Suprapubic skin (tissue), 4 donors: ENCODE measurements at regions not wholly inside any gene's neighbourhood (a gene's known extent, or its start where the extent isn't known, plus 50 kb on each side); places are given as distances from the start of the nearest gene placed in this dataset.

ENCODE experiments used
- DNase-seq, 2 donors: peaks; one replicate each; pipeline ENCODE4 v3.0.0-alpha.2; 2019; ENCODE audit warnings: low spot score in 2 of 2
- H3K27ac ChIP-seq: fragments of 200-600 bp; sonication (generic); one replicate; pipeline ENCODE4 v1.5.1; 2019
- H3K27me3 ChIP-seq: fragments of 200-600 bp; sonication (generic); one replicate; pipeline ENCODE4 v1.5.1; 2019
- H3K36me3 ChIP-seq: fragments of 200-600 bp; sonication (generic); one replicate; pipeline ENCODE4 v1.5.1; 2019
- H3K4me1 ChIP-seq: fragments of 200-600 bp; sonication (generic); one replicate; pipeline ENCODE4 v1.5.1; 2019
- H3K4me3 ChIP-seq: fragments of 200-600 bp; sonication (generic); one replicate; pipeline ENCODE4 v1.5.1; 2019; ENCODE audit warnings: mild to moderate bottlenecking
- H3K9me3 ChIP-seq: fragments of 200-600 bp; sonication (generic); one replicate; pipeline ENCODE4 v1.5.1; 2019
- CTCF ChIP-seq, 2 donors: fragments of 200-600 bp in 1 of 2; fragments of 450-650 bp in 1 of 2; sonication (generic) in 1 of 2; IDR thresholded peaks; one replicate each; pipeline ENCODE4 v1.5.1; 2016 to 2019; ENCODE audit warnings: antibody characterized with exemption in 2 of 2, mild to moderate bottlenecking in 1 of 2, moderate library complexity in 1 of 2
- EP300 ChIP-seq: sonication (generic); formaldehyde crosslinking; IDR thresholded peaks from one replicate; pipeline ENCODE4 v1.6.1; 2017; ENCODE audit warnings: antibody characterized with exemption
- POLR2A ChIP-seq, 2 donors: fragments of 450-650 bp; IDR thresholded peaks; one replicate each; pipeline ENCODE4 v1.6.1; 2017; ENCODE audit warnings: antibody characterized with exemption in 2 of 2, mild to moderate bottlenecking in 2 of 2, moderate library complexity in 2 of 2
- POLR2AphosphoS5 ChIP-seq, 3 donors: sonication (generic); formaldehyde crosslinking; IDR thresholded peaks; one replicate each; pipeline ENCODE4 v1.6.1; 2017; ENCODE audit warnings: antibody characterized with exemption in 3 of 3
- WGBS: methylation state at CpG from one replicate; pipeline ENCODE4 v1.1.5; 2018; 5-methylcytosine and 5-hydroxymethylcytosine counted together

- Histone ChIP-seq H3K9me3 (no peaks in the 10 kb centered on the region), H3K36me3 (no peaks in the 10 kb centered on the region), H3K4me3 (no peak overlapping the region), H3K27ac (no peak overlapping the region), H3K27me3 (no peaks in the 10 kb centered on the region), H3K4me1 (no peaks in the 10 kb centered on the region)
- DNase-seq = no peak
- 94% methylated on average over 8 of the region's 8 CpGs for whole genome bisulfite sequencing
- TF ChIP-seq POLR2AphosphoS5 (IDR thresholded peaks at IDR 0.05) (no peak), CTCF (IDR thresholded peaks at IDR 0.05) (no peak)
Measured at GRCh38 chr5:84642324-84642723, 257.6 kb upstream of the EDIL3 start.

GRCh38 chr5:84637662-84638375 is 253.1 kb upstream of the EDIL3 start:
- H3K27me3 ChIP-seq = no peaks in the 10 kb centered on the region
- WGBS = 80% methylated on average over 1 of the region's 1 CpG
- H3K4me1 ChIP-seq = no peaks in the 10 kb centered on the region
- DNase-seq = no peak
- no peak overlapping the region for H3K4me3 ChIP-seq
- no peaks in the 10 kb centered on the region for H3K9me3 ChIP-seq
- no peaks in the 10 kb centered on the region for H3K36me3 ChIP-seq
- no peak overlapping the region for H3K27ac ChIP-seq
- TF ChIP-seq POLR2A (IDR thresholded peaks at IDR 0.05) = no peak
- TF ChIP-seq CTCF (IDR thresholded peaks at IDR 0.05) = no peak
- TF ChIP-seq POLR2AphosphoS5 (IDR thresholded peaks at IDR 0.05) = no peak
- no peak for TF ChIP-seq EP300

GRCh38 chr5:84635235-84636055 is 250.8 kb upstream of the EDIL3 start:
- no peaks in the 10 kb centered on the region for H3K36me3 ChIP-seq
- H3K9me3 ChIP-seq = no peaks in the 10 kb centered on the region
- H3K4me1 ChIP-seq = no peaks in the 10 kb centered on the region
- H3K27me3 ChIP-seq = no peaks in the 10 kb centered on the region
- peak in 1 of 2 donors; percentile 50 for DNase-seq
- WGBS = 98% methylated on average over 10 of the region's 22 CpGs
- H3K4me3 ChIP-seq = no peak overlapping the region
- H3K27ac ChIP-seq = no peak overlapping the region
- TF ChIP-seq EP300 (no peak), CTCF (IDR thresholded peaks at IDR 0.05) (no peak), POLR2AphosphoS5 (IDR thresholded peaks at IDR 0.05) (no peak), POLR2A (IDR thresholded peaks at IDR 0.05) (no peak)

GRCh38 chr5:84634256-84634655 is 249.6 kb upstream of the EDIL3 start:
- WGBS = 74% methylated on average over 10 of the region's 11 CpGs
- H3K36me3 ChIP-seq = no peaks in the 10 kb centered on the region
- no peaks in the 10 kb centered on the region for H3K27me3 ChIP-seq
- TF ChIP-seq POLR2A (IDR thresholded peaks at IDR 0.05) (no peak), POLR2AphosphoS5 (IDR thresholded peaks at IDR 0.05) (no peak), CTCF (IDR thresholded peaks at IDR 0.05) (no peak), EP300 (no peak)
- no peak overlapping the region for H3K4me3 ChIP-seq
- no peak overlapping the region for H3K27ac ChIP-seq
- no peaks in the 10 kb centered on the region for H3K4me1 ChIP-seq
- DNase-seq = no peak
- no peaks in the 10 kb centered on the region for H3K9me3 ChIP-seq

GRCh38 chr5:84632418-84632817 is 247.7 kb upstream of the EDIL3 start:
- H3K36me3 ChIP-seq = no peaks in the 10 kb centered on the region
- WGBS = 91% methylated on average over 3 of the region's 3 CpGs
- no peaks in the 10 kb centered on the region for H3K27me3 ChIP-seq
- H3K4me1 ChIP-seq = no peaks in the 10 kb centered on the region
- H3K27ac ChIP-seq = no peak overlapping the region
- DNase-seq = no peak
- H3K9me3 ChIP-seq = no peaks in the 10 kb centered on the region
- TF ChIP-seq EP300 = no peak
- TF ChIP-seq CTCF (IDR thresholded peaks at IDR 0.05) = no peak
- TF ChIP-seq POLR2A (IDR thresholded peaks at IDR 0.05) = no peak
- no peak for TF ChIP-seq POLR2AphosphoS5 (IDR thresholded peaks at IDR 0.05)
- H3K4me3 ChIP-seq = no peak overlapping the region
